OCI-LY1 (cell line): ENCODE measurements at regions not wholly inside any gene's neighbourhood (a gene's known extent, or its start where the extent isn't known, plus 50 kb on each side); places are given as distances from the start of the nearest gene placed in this dataset.

Experiments
- H2AFZ ChIP-seq: fragments of 200-600 bp; sonication (generic), shearing (Covaris generic); 2 replicates; pipeline ENCODE4 v1.6.0; 2014; ENCODE audit warnings: antibody characterized with exemption, mild to moderate bottlenecking, low read length
- H3F3A ChIP-seq: fragments of 200-600 bp; sonication (generic), shearing (Covaris generic); 2 replicates; pipeline ENCODE4 v1.6.0; 2014; ENCODE audit warnings: mild to moderate bottlenecking, antibody characterized with exemption, low read length, moderate library complexity; ENCODE audit not compliant: insufficient read depth
- H3K27ac ChIP-seq: fragments of 200-600 bp; sonication (generic); 2 replicates; pipeline ENCODE4 v1.5.1; 2014; ENCODE audit warnings: low read length, mixed run types, mild to moderate bottlenecking, low read depth; ENCODE audit not compliant: poor library complexity, severe bottlenecking
- H3K27me3 ChIP-seq: fragments of 200-600 bp; sonication (generic); 2 replicates; pipeline ENCODE4 v1.6.0; 2014; ENCODE audit warnings: antibody characterized with exemption, mild to moderate bottlenecking, low read length, moderate library complexity; ENCODE audit not compliant: insufficient read depth
- H3K36me3 ChIP-seq: fragments of 200-600 bp; sonication (generic); 2 replicates; pipeline ENCODE4 v1.6.1; 2014; ENCODE audit warnings: mild to moderate bottlenecking, antibody characterized with exemption, low read length, moderate library complexity, mixed read lengths; ENCODE audit not compliant: insufficient read depth
- H3K4me1 ChIP-seq: fragments of 200-600 bp; sonication (generic); 2 replicates; pipeline ENCODE4 v1.5.1; 2014; ENCODE audit warnings: mild to moderate bottlenecking, low read length, moderate library complexity; ENCODE audit not compliant: insufficient read depth, severe bottlenecking
- H3K4me2 ChIP-seq: fragments of 200-600 bp; sonication (generic), shearing (Covaris generic); 2 replicates; pipeline ENCODE4 v1.6.1; 2014; ENCODE audit warnings: low read length
- H3K4me3 ChIP-seq: fragments of 200-600 bp; sonication (generic); 2 replicates; pipeline ENCODE4 v1.5.1; 2014; ENCODE audit warnings: low read length, low read depth, mild to moderate bottlenecking, mixed read lengths; ENCODE audit not compliant: poor library complexity, severe bottlenecking
- H3K79me2 ChIP-seq: fragments of 200-600 bp; shearing (Covaris generic); 2 replicates; pipeline ENCODE4 v1.6.1; 2016; ENCODE audit warnings: mixed run types, low read length, mixed read lengths; ENCODE audit not compliant: insufficient read depth
- H3K9ac ChIP-seq: fragments of 200-600 bp; sonication (generic), shearing (Covaris generic); 2 replicates; pipeline ENCODE4 v1.6.1; 2014; ENCODE audit warnings: mild to moderate bottlenecking, low read length, mixed read lengths
- H3K9me2 ChIP-seq: fragments of 200-600 bp; sonication (generic), shearing (Covaris generic); 2 replicates; pipeline ENCODE4 v1.6.1; 2014; ENCODE audit warnings: low read depth, mild to moderate bottlenecking, low read length, mixed read lengths
- H3K9me3 ChIP-seq: fragments of 200-600 bp; shearing (Covaris generic); 2 replicates; pipeline ENCODE4 v1.6.1; 2014; ENCODE audit warnings: low read length, mixed read lengths
- H4K20me1 ChIP-seq: fragments of 200-600 bp; sonication (generic), shearing (Covaris generic); 2 replicates; pipeline ENCODE4 v1.6.0; 2016; ENCODE audit warnings: mild to moderate bottlenecking, low read length; ENCODE audit not compliant: insufficient read depth
- EZH2 ChIP-seq: fragments of 200-600 bp; sonication (generic), shearing (Covaris generic); IDR thresholded peaks from 2 replicates; pipeline ENCODE4 v1.8.0; 2017; ENCODE audit warnings: borderline replicate concordance, mixed run types, mild to moderate bottlenecking, antibody characterized with exemption, low read length, moderate library complexity, mixed read lengths
- TF ChIP-seq, protein P1 (sequence below): fragments of 200-600 bp; sonication (generic), shearing (Covaris generic); IDR thresholded peaks from 2 replicates; pipeline ENCODE4 v1.5.1; 2017; ENCODE audit warnings: mild to moderate bottlenecking, antibody characterized with exemption, low read length, moderate library complexity, mixed read lengths

DNA sequence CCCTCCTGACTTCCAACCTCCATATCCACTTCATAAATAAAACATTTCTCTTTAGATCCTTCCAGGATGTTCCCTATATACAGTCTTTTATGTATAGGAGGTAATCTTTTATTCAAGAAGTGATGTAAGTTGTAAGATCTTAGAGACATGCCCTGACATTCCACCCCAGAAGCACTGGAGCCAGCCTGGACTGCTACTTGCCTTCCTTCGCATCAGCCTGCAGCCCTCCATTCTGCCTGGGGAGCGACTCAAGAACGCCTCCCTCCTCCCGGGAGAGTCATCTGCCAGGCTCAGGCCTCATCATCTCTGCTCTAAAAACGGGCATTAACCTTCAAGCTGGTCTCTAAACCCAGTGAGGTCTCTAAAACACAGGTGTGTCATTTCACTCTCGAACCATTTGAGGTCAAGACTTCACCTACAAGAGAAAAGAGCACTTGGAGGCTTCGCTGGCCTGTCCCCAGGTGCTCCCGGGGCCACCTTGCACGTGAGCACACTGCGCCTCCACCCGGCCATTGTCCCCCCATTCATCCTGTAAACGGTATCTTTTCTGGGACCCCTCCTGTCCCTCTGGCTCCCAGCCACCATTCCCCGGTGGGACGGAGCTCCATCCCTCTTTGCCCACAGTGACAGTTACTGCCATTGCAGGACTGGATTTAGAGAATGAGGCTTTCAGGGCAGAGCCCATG is 107.5 kb upstream of the PDE10A start:
- TF ChIP-seq, protein P1, sequence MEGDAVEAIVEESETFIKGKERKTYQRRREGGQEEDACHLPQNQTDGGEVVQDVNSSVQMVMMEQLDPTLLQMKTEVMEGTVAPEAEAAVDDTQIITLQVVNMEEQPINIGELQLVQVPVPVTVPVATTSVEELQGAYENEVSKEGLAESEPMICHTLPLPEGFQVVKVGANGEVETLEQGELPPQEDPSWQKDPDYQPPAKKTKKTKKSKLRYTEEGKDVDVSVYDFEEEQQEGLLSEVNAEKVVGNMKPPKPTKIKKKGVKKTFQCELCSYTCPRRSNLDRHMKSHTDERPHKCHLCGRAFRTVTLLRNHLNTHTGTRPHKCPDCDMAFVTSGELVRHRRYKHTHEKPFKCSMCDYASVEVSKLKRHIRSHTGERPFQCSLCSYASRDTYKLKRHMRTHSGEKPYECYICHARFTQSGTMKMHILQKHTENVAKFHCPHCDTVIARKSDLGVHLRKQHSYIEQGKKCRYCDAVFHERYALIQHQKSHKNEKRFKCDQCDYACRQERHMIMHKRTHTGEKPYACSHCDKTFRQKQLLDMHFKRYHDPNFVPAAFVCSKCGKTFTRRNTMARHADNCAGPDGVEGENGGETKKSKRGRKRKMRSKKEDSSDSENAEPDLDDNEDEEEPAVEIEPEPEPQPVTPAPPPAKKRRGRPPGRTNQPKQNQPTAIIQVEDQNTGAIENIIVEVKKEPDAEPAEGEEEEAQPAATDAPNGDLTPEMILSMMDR, result no peak
- no peak for TF ChIP-seq EZH2
- no peaks in the 10 kb centered on the region for H3K79me2 ChIP-seq
- H3K4me2 ChIP-seq, result no peak overlapping the region
- no peaks in the 10 kb centered on the region for H3K9me3 ChIP-seq
- H2AFZ ChIP-seq, result no peak overlapping the region
- no peaks in the 10 kb centered on the region for H3F3A ChIP-seq
- H3K4me3 ChIP-seq, result no peak overlapping the region
- no peaks in the 10 kb centered on the region for H4K20me1 ChIP-seq
- no peaks in the 10 kb centered on the region for H3K36me3 ChIP-seq
- H3K27ac ChIP-seq, result no peak overlapping the region
- H3K9me2 ChIP-seq, result no peaks in the 10 kb centered on the region
- no peaks in the 10 kb centered on the region for H3K4me1 ChIP-seq
- H3K27me3 ChIP-seq, result no peaks in the 10 kb centered on the region
- no peak overlapping the region for H3K9ac ChIP-seq

DNA sequence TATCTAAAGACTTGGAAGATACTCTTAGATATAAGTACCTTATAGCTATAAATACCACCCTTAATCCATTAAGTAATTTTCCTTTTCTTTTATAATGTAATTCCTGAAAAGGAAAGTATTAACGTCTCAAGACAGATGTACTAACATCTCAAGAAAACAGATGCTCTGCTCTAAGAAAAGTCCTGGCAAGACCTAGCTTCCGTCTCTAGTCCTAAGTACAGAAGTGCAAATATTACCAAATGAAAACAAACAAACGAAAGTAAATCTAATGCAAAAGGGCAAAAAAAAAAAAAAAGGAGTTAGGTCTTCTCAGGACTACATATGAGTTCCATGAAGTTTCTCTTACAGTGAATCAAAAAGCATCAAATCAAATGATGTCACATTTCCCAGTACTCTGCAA is 106.8 kb upstream of the PDE10A start:
- Histone ChIP-seq H3K4me3 (no peak overlapping the region), H2AFZ (no peak overlapping the region), H3K4me2 (no peak overlapping the region), H3K9me3 (no peaks in the 10 kb centered on the region), H3K79me2 (no peaks in the 10 kb centered on the region), H3F3A (no peaks in the 10 kb centered on the region), H4K20me1 (no peaks in the 10 kb centered on the region), H3K4me1 (no peaks in the 10 kb centered on the region), H3K9ac (no peak overlapping the region), H3K27me3 (no peaks in the 10 kb centered on the region), H3K9me2 (no peaks in the 10 kb centered on the region), H3K27ac (no peak overlapping the region), H3K36me3 (no peaks in the 10 kb centered on the region)
- TF ChIP-seq EZH2, result no peak
- TF ChIP-seq, protein P1, result no peak

DNA sequence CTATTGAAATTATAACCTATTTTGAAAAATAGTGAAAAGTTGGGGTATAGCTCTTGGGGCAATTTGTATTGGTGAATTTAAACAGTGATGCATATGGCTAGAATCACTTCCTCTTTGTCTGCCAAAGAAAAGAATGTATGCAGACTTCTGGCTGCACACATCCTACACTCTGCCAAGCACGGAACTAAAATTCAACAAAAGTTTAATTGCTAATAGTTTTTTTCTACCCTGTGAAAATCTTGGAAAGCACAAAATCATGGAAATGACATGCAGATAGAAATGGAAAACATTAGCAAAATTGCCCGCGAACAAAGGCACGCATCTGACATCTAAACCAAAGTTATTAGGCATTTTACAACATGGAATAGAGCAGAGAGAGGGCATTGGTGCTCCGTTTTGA is 106.4 kb upstream of the PDE10A start:
- Histone ChIP-seq H3K9me2 (no peaks in the 10 kb centered on the region), H3K4me2 (no peak overlapping the region), H3K9me3 (no peaks in the 10 kb centered on the region), H3F3A (no peaks in the 10 kb centered on the region), H3K27me3 (no peaks in the 10 kb centered on the region), H3K9ac (no peak overlapping the region), H3K36me3 (no peaks in the 10 kb centered on the region), H3K27ac (no peak overlapping the region), H3K79me2 (no peaks in the 10 kb centered on the region), H2AFZ (no peak overlapping the region), H4K20me1 (no peaks in the 10 kb centered on the region), H3K4me3 (no peak overlapping the region), H3K4me1 (no peaks in the 10 kb centered on the region)
- TF ChIP-seq EZH2, result no peak
- TF ChIP-seq, protein P1, result no peak
